ENCODE measurements at regions not wholly inside any gene's neighbourhood (a gene's known extent, or its start where the extent isn't known, plus 50 kb on each side); places are given as distances from the start of the nearest gene placed in this dataset.
A peak's percentile ranks its signal among the peaks of the same experiment; 100 is the strongest.
"Not testable (repeated sequence)": the region's sequence is repeated elsewhere in the genome, so short reads cannot be mapped to it uniquely, and the experiment has no call there.

GRCh38 chr2:20949256-20949655 is 94.6 kb downstream of the APOB start:
- no peak for DNase-seq (ENCODE audit: low read depth in 2 of 2)

GRCh38 chr2:20946468-20946867 is 97.4 kb downstream of the APOB start:
- DNase-seq (ENCODE audit: low read depth in 2 of 2): no peak

GRCh38 chr2:20943721-20944120 is 100.2 kb downstream of the APOB start:
- DNase-seq (ENCODE audit: low read depth in 2 of 2): not testable (repeated sequence)

GRCh38 chr2:20942646-20943125 is 101.2 kb downstream of the APOB start:
- no peak for DNase-seq (ENCODE audit: low read depth in 2 of 2)

- DNase-seq (ENCODE audit: low read depth in 2 of 2): no peak
These were observed 103.0 kb downstream of the APOB start for GRCh38 chr2:20940856-20941255.

- no peak for DNase-seq (ENCODE audit: low read depth in 2 of 2)
These were observed 103.7 kb downstream of the APOB start for GRCh38 chr2:20939931-20940795.

- no peak for DNase-seq (ENCODE audit: low read depth in 2 of 2)
These were observed 106.5 kb downstream of the APOB start for GRCh38 chr2:20937353-20937752.

- DNase-seq (ENCODE audit: low read depth in 2 of 2): no peak
These were observed 108.6 kb downstream of the APOB start for GRCh38 chr2:20935168-20935775.

- DNase-seq (ENCODE audit: low read depth in 2 of 2): no peak
These were observed 109.6 kb downstream of the APOB start for GRCh38 chr2:20934236-20934635.

- DNase-seq (ENCODE audit: low read depth in 2 of 2): no peak
These were observed 110.2 kb downstream of the APOB start for GRCh38 chr2:20933714-20934113.

- DNase-seq (ENCODE audit: low read depth in 2 of 2): no peak
These were observed 108.4 kb upstream of the LDAH start for GRCh38 chr2:20931346-20931745.

- peak; percentile 29 to 36 for DNase-seq (ENCODE audit: low read depth in 2 of 2)
These were observed 108.0 kb upstream of the LDAH start for GRCh38 chr2:20930928-20931327.

GRCh38 chr2:20929721-20930120 is 106.8 kb upstream of the LDAH start:
- DNase-seq (ENCODE audit: low read depth in 2 of 2): no peak

GRCh38 chr2:20928617-20929016 is 105.7 kb upstream of the LDAH start:
- no peak for DNase-seq (ENCODE audit: low read depth in 2 of 2)

- no peak for DNase-seq (ENCODE audit: low read depth in 2 of 2)
These were observed 102.5 kb upstream of the LDAH start for GRCh38 chr2:20925265-20925889.

- no peak for DNase-seq (ENCODE audit: low read depth in 2 of 2)
These were observed 96.4 kb upstream of the LDAH start for GRCh38 chr2:20919297-20919800.

- peak in 1 of 2 experiments; percentile 3 for DNase-seq (ENCODE audit: low read depth in 2 of 2)
These were observed 95.0 kb upstream of the LDAH start for GRCh38 chr2:20917719-20918572.

- DNase-seq (ENCODE audit: low read depth in 2 of 2): no peak
These were observed 94.4 kb upstream of the LDAH start for GRCh38 chr2:20917287-20917660.

GRCh38 chr2:20916604-20917286 is 93.8 kb upstream of the LDAH start:
- DNase-seq (ENCODE audit: low read depth in 2 of 2): no peak

GRCh38 chr2:20915271-20915670 is 92.4 kb upstream of the LDAH start:
- no peak for DNase-seq (ENCODE audit: low read depth in 2 of 2)

- no peak for DNase-seq (ENCODE audit: low read depth in 2 of 2)
These were observed 91.9 kb upstream of the LDAH start for GRCh38 chr2:20914771-20915170.
